Fibroblast of pulmonary artery (primary cell): ENCODE measurements at regions not wholly inside any gene's neighbourhood (a gene's known extent, or its start where the extent isn't known, plus 50 kb on each side); places are given as distances from the start of the nearest gene placed in this dataset.

Experiments used
- DNase-seq: peaks from one replicate; pipeline ENCODE4 v3.0.0-alpha.2; 2010; ENCODE audit warnings: low read depth
- H3K4me3 ChIP-seq: replicated peaks from 2 replicates; pipeline ENCODE4 v1.5.1; 2011; ENCODE audit warnings: low read depth, mild to moderate bottlenecking, control low read depth, low read length, moderate library complexity
- TF ChIP-seq, protein P1 (sequence below): IDR thresholded peaks from 2 replicates; pipeline ENCODE4 v1.5.1; 2011; ENCODE audit warnings: mild to moderate bottlenecking, control low read depth, low read length, inconsistent platforms; ENCODE audit errors: missing control alignments

GRCh38 chr4:153127760-153128494 lies 76.3 kb upstream of the TRIM2 start:
- H3K4me3 ChIP-seq = peak overlapping the region; percentile 37
- TF ChIP-seq, protein P1, sequence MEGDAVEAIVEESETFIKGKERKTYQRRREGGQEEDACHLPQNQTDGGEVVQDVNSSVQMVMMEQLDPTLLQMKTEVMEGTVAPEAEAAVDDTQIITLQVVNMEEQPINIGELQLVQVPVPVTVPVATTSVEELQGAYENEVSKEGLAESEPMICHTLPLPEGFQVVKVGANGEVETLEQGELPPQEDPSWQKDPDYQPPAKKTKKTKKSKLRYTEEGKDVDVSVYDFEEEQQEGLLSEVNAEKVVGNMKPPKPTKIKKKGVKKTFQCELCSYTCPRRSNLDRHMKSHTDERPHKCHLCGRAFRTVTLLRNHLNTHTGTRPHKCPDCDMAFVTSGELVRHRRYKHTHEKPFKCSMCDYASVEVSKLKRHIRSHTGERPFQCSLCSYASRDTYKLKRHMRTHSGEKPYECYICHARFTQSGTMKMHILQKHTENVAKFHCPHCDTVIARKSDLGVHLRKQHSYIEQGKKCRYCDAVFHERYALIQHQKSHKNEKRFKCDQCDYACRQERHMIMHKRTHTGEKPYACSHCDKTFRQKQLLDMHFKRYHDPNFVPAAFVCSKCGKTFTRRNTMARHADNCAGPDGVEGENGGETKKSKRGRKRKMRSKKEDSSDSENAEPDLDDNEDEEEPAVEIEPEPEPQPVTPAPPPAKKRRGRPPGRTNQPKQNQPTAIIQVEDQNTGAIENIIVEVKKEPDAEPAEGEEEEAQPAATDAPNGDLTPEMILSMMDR = peak; percentile 75

DNA sequence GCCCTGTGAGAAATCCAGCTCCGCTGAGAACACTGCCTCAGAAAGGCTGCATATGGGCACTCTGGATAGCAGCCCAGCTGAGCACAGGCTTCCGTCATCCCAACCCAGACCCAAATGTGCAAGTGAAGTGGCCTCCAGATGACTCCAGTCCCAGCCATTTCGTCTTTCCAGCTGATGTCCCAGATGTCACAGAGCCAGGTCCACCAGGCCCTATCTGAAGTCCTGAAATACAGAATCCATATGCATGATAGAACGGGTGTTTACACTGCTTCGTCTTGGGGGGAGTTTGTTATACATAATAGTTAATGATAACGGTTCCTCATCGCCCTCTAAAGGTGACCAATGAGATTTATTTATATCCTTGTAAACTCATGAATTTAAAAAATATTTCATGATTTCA lies 72.6 kb upstream of the TRIM2 start:
- TF ChIP-seq, protein P1 = peak; percentile 16
- DNase-seq = peak; percentile 3
- no peak overlapping the region for H3K4me3 ChIP-seq

More at GRCh38 chr4:153127760-153128494, 76.3 kb upstream of the TRIM2 start:
- peak; percentile 89 for DNase-seq

- TF ChIP-seq, protein P1 = no peak
- DNase-seq = peak; percentile 89
- no peak overlapping the region for H3K4me3 ChIP-seq
Observed at GRCh38 chr4:153137159-153137558, 67.1 kb upstream of the TRIM2 start.

- no peak for DNase-seq
- no peak overlapping the region for H3K4me3 ChIP-seq
- TF ChIP-seq, protein P1 = no peak
Observed at GRCh38 chr4:153137677-153138630, 66.3 kb upstream of the TRIM2 start.

DNA sequence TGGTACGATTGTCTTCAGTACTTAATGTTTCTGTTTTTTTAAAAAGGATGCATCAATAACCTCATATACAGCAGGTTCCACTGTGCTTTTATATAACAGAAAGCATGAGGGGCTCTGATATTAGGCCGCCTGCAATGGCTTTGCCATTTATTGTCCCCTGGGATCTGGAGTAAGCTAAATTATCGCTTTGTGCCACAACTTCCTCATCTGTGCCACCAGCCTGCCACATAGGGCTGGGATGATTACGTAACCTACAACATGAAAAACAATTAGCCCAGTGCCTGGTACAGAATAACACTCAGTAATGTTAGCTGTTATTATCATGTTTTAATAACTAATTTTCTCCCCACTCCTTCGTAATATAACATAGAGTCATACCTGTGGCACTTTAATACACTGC lies 65.5 kb upstream of the TRIM2 start:
- H3K4me3 ChIP-seq = no peak overlapping the region
- TF ChIP-seq, protein P1 = no peak
- no peak for DNase-seq

DNA sequence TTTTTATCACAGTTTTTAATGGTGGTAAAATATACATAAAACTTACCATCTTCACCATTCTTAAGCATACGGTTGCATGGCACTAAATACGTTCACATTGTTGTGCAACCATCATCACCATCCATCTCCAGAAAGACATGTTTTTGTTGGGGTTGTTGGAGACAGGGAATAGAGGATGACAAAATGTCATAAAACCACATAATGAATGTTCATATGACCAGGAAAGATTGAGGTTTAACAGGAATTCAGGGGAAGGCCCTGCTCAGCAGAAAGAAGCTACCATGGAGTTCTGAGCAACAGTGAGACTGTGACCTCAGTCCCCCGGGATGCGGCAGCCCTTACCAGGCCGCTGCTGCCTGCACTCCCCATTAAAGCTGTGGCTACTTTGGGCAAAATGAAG lies 63.9 kb upstream of the TRIM2 start:
- TF ChIP-seq, protein P1 = no peak
- no peak overlapping the region for H3K4me3 ChIP-seq
- DNase-seq = no peak
